ENCODE measurements at regions not wholly inside any gene's neighbourhood (a gene's known extent, or its start where the extent isn't known, plus 50 kb on each side); places are given as distances from the start of the nearest gene placed in this dataset.

DNA sequence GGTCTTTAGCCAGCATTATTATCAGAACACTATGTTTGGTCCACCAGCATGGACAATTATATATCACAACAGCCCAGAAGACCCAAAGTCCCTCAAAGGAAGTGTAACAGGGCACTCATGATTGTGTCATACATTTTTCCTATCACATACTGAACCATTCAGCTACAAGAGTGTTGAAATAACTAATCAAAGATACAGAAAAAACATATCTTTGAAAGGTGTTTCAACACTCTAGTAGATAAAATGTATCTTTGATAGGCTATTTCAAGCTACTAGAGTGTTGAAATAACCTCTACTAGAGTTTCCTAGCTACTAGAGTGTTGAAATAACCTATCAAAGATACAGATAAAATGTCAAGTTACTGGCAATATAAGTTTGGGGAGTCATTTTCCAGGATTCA lies 545.0 kb downstream of the PRR16 start:
- intact Hi-C loops (cut with DNase I; ENCODE audit: low total_unique reads): no loop called here
- TF ChIP-seq, protein P1, sequence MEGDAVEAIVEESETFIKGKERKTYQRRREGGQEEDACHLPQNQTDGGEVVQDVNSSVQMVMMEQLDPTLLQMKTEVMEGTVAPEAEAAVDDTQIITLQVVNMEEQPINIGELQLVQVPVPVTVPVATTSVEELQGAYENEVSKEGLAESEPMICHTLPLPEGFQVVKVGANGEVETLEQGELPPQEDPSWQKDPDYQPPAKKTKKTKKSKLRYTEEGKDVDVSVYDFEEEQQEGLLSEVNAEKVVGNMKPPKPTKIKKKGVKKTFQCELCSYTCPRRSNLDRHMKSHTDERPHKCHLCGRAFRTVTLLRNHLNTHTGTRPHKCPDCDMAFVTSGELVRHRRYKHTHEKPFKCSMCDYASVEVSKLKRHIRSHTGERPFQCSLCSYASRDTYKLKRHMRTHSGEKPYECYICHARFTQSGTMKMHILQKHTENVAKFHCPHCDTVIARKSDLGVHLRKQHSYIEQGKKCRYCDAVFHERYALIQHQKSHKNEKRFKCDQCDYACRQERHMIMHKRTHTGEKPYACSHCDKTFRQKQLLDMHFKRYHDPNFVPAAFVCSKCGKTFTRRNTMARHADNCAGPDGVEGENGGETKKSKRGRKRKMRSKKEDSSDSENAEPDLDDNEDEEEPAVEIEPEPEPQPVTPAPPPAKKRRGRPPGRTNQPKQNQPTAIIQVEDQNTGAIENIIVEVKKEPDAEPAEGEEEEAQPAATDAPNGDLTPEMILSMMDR (IDR thresholded peaks at IDR 0.05): no peak
- no peaks in the 10 kb centered on the region for H3K4me1 ChIP-seq
- no peak for DNase-seq
- no peak overlapping the region for H3K4me3 ChIP-seq
- no peaks in the 10 kb centered on the region for H3K36me3 ChIP-seq
- no peaks in the 10 kb centered on the region for H3K27me3 ChIP-seq
- no peaks in the 10 kb centered on the region for H3K9me3 ChIP-seq
- no peak overlapping the region for H3K27ac ChIP-seq

DNA sequence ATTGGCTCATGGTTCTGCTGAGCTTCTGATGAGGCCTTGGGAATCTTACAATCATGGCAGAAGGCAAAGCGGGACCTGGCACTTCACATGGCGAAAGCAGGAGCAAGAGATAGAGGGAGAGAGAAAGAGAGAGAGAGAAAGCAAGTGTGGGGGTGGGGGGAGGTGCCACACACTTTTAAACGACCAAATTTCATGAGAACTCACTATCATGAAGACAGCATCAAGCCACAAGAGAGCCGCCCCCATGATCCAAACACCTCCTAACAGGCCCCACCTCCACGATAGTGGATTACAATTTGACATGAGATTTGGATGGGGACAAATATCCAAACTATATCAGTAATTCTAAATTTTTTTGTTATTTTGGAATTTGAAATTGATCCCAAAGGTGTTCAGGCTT lies 553.9 kb downstream of the PRR16 start:
- TF ChIP-seq, protein P1 (IDR thresholded peaks at IDR 0.05): no peak
- intact Hi-C loops (cut with DNase I; ENCODE audit: low total_unique reads): no loop called here
- no peak for DNase-seq

DNA sequence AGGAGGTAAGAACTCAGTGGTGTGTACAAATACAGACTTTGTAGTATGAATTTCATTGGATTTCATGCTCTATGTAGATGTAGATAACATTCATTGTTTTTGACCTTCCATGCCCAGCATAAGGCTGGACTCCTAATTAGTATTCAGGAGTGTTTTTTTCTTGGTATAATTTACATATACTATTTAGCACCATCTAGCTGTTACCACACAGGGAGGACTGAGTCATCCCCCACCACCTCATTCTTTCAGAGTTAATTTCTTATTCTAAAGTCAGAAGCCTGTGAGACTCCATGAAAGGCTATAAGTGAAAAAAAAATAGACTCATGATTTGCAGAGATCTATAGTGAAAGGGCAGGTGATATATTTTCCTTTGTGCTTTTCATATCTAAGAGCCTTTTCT lies 555.0 kb downstream of the PRR16 start:
- Histone ChIP-seq H3K4me3 (no peak overlapping the region), H3K27ac (no peak overlapping the region), H3K9me3 (no peaks in the 10 kb centered on the region), H3K4me1 (no peaks in the 10 kb centered on the region), H3K27me3 (no peaks in the 10 kb centered on the region), H3K36me3 (no peaks in the 10 kb centered on the region)
- intact Hi-C loops (cut with DNase I; ENCODE audit: low total_unique reads): no loop called here
- TF ChIP-seq, protein P1 (IDR thresholded peaks at IDR 0.05): no peak
- no peak for DNase-seq

More for the DNA sequence above, 553.9 kb downstream of the PRR16 start:
- Histone ChIP-seq H3K4me3 (no peak overlapping the region), H3K27me3 (no peaks in the 10 kb centered on the region), H3K4me1 (no peaks in the 10 kb centered on the region), H3K36me3 (no peaks in the 10 kb centered on the region), H3K27ac (no peak overlapping the region), H3K9me3 (no peaks in the 10 kb centered on the region)

DNA sequence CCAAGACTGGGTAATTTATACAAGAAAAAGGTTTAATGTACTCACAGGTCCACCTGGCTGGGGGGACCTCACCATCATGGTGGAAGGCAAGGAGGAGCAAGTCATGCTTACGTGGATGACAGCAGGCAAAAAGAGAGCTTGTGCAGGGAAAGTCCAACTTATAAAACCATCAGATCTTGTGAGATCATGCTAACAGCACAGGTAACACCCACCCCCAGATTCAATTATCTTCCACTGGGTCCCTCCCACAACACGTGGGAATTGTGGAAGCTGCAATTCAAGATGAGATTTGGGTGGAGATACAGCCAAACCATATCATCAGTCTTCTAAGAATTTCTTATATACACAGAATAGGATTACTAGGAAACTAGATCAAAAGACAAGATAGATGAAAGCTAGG lies 555.6 kb downstream of the PRR16 start:
- no peak for DNase-seq
- no peaks in the 10 kb centered on the region for H3K36me3 ChIP-seq
- intact Hi-C loops (cut with DNase I; ENCODE audit: low total_unique reads): no loop called here
- no peaks in the 10 kb centered on the region for H3K27me3 ChIP-seq
- TF ChIP-seq, protein P1 (IDR thresholded peaks at IDR 0.05): no peak
- no peak overlapping the region for H3K27ac ChIP-seq
- no peak overlapping the region for H3K4me3 ChIP-seq
- H3K9me3 ChIP-seq: no peaks in the 10 kb centered on the region
- no peaks in the 10 kb centered on the region for H3K4me1 ChIP-seq

DNA sequence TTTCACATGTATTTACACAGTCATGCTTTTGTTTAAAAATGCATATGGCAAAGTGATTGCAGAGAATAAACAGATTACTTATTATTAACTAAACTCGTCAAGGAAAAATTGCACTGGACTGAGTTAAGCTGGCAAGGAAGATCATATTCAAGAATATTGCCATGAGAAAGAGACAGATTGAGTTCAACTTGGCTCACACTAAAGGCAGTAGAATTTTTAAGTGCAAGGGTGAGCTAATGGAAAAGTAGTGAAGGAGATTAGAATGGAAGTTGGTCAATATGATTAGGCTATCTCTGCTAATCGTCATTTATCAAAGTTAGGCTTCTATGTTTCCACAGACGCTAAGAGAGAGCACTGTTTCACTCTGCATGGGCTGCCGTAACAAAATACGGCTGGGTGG lies 557.6 kb downstream of the PRR16 start:
- DNase-seq: no peak
- Histone ChIP-seq H3K36me3 (no peaks in the 10 kb centered on the region), H3K27ac (no peak overlapping the region), H3K9me3 (no peaks in the 10 kb centered on the region), H3K27me3 (no peaks in the 10 kb centered on the region), H3K4me3 (no peak overlapping the region), H3K4me1 (no peaks in the 10 kb centered on the region)
- intact Hi-C loops (cut with DNase I; ENCODE audit: low total_unique reads): no loop called here
- TF ChIP-seq, protein P1 (IDR thresholded peaks at IDR 0.05): no peak
